PC-3 (cell line): ENCODE measurements at regions not wholly inside any gene's neighbourhood (a gene's known extent, or its start where the extent isn't known, plus 50 kb on each side); places are given as distances from the start of the nearest gene placed in this dataset.

Experiments
- EZH2 ChIP-seq: fragments of 300-600 bp; sonication (generic); IDR thresholded peaks from one replicate; pipeline ENCODE4 v1.6.1; 2017; ENCODE audit warnings: antibody characterized with exemption, mild to moderate bottlenecking, low read length; ENCODE audit not compliant: unreplicated experiment
- EZH2phosphoT487 ChIP-seq: fragments of 300-600 bp; sonication (generic); IDR thresholded peaks from 2 replicates; pipeline ENCODE4 v1.6.1; 2018; ENCODE audit warnings: mild to moderate bottlenecking, antibody characterized with exemption, low read length, borderline replicate concordance
- TF ChIP-seq, protein P1 (sequence below): fragments of 300-600 bp; sonication (generic); conservative IDR thresholded peaks from 2 replicates; pipeline ENCODE4 v1.5.1; 2017; ENCODE audit warnings: antibody characterized with exemption, low read depth, mild to moderate bottlenecking, low read length

DNA sequence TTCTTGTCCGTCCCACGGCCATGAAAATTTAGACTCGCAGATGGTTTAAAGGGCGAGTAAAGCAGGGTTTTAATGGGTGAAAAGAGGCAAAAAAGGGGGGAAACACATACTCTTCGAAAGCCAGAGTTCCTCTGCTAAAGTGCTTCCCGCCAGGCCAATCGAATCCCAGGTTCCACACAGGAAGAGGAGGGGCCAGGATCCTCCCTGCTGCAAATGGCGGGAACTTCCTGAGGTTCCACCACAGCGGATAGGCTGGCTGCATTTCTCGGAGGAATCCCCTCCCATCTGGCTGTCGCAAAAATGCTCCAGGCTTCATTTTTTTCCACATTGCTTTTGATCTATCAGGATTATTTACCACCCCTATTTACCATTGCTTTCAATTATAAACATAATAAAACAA is 670.1 kb upstream of the CA10 start:
- TF ChIP-seq, protein P1, sequence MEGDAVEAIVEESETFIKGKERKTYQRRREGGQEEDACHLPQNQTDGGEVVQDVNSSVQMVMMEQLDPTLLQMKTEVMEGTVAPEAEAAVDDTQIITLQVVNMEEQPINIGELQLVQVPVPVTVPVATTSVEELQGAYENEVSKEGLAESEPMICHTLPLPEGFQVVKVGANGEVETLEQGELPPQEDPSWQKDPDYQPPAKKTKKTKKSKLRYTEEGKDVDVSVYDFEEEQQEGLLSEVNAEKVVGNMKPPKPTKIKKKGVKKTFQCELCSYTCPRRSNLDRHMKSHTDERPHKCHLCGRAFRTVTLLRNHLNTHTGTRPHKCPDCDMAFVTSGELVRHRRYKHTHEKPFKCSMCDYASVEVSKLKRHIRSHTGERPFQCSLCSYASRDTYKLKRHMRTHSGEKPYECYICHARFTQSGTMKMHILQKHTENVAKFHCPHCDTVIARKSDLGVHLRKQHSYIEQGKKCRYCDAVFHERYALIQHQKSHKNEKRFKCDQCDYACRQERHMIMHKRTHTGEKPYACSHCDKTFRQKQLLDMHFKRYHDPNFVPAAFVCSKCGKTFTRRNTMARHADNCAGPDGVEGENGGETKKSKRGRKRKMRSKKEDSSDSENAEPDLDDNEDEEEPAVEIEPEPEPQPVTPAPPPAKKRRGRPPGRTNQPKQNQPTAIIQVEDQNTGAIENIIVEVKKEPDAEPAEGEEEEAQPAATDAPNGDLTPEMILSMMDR: no peak
- TF ChIP-seq EZH2 (no peak), EZH2phosphoT487 (no peak)
